Muscle layer of duodenum (tissue), 2 donors: ENCODE measurements at regions not wholly inside any gene's neighbourhood (a gene's known extent, or its start where the extent isn't known, plus 50 kb on each side); places are given as distances from the start of the nearest gene placed in this dataset.
"Not testable (repeated sequence)": the region's sequence is repeated elsewhere in the genome, so short reads cannot be mapped to it uniquely, and the experiment has no call there.

Source experiments
- H3K27ac ChIP-seq: one replicate; pipeline ENCODE4 v1.7.0; 2013; ENCODE audit warnings: mild to moderate bottlenecking, low read length
- H3K27me3 ChIP-seq: one replicate; pipeline ENCODE4 v1.7.0; 2013; ENCODE audit warnings: low read depth, mild to moderate bottlenecking, control low read depth, low read length
- H3K36me3 ChIP-seq, 2 donors: one replicate each; pipeline ENCODE4 v1.7.0; 2013; ENCODE audit warnings: low read length in 2 of 2, control low read depth in 1 of 2, mild to moderate bottlenecking in 1 of 2; ENCODE audit not compliant: insufficient read depth in 2 of 2, control insufficient read depth in 1 of 2
- H3K4me1 ChIP-seq, 2 donors: one replicate each; pipeline ENCODE4 v1.7.0; 2013; ENCODE audit warnings: low read length in 2 of 2, mild to moderate bottlenecking in 2 of 2, control low read depth in 1 of 2, moderate library complexity in 1 of 2; ENCODE audit not compliant: insufficient read depth in 2 of 2, control insufficient read depth in 1 of 2
- H3K4me3 ChIP-seq, 2 donors: one replicate each; pipeline ENCODE4 v1.7.0; 2013; ENCODE audit warnings: low read length in 2 of 2, low read depth in 1 of 2, mild to moderate bottlenecking in 1 of 2
- H3K9me3 ChIP-seq, 2 donors: one replicate each; pipeline ENCODE4 v1.7.0; 2013; ENCODE audit warnings: low read length in 2 of 2, control low read depth in 1 of 2, mild to moderate bottlenecking in 1 of 2; ENCODE audit not compliant: control insufficient read depth in 1 of 2
- donor health status: healthy.

DNA sequence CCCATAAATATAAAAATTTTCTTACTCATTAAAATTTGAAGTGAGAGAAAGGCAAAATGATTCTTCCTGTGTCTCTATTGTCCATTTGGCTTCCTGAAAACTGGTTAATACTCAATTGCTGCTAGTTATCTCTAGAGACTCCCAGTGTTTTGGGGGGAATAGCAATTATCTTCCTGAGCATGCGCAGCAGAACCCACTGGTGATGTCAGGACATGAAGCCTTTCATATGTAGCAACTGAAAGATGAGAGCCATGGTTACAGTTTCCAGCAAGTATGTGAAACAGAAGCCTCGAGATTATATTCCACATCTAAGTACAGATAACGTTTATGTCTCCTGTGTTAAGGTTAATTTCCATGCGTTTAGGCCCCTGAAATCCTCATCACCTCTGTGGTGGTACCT is 254.3 kb upstream of the FIGN start:
- no peaks in the 10 kb centered on the region for H3K4me1 ChIP-seq
- H3K27ac ChIP-seq = no peak overlapping the region
- no peaks in the 10 kb centered on the region for H3K9me3 ChIP-seq
- H3K4me3 ChIP-seq = no peak overlapping the region
- H3K36me3 ChIP-seq = no peaks in the 10 kb centered on the region
- H3K27me3 ChIP-seq = no peaks in the 10 kb centered on the region

DNA sequence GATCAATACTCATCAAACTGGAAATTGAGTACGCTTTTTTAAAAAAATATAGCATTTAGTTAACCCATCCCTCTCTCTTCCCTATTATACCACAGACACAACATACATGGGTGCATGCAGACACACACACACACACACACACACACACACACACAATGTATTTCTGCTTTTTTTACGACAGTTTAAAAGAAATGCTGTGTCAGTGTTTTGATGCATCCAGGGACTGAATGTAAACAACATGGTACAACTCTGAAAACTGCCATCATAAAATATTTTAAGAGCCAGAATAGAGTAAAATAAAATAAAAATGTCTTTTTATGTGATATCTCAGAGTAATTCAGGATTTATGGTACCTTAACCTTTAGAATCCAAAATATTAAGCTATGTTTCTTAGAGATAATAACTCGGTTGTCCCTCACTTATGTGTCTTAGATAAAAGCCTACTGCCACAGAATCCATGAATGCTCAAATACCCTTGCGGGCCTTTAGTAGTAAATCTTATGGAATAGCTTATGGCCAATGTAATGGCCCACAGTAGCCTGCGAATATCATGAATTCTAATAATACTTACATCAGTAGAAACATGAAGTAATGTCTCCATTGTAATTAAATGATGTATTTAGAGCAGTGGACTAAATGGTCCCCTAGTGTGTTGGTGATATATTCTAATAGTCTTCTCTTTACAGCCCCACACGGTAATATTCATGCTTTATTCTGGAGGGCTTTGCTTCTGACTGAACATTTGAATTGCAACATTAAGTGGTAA is 251.6 kb upstream of the FIGN start:
- no peak overlapping the region for H3K27ac ChIP-seq
- H3K27me3 ChIP-seq = no peaks in the 10 kb centered on the region
- H3K36me3 ChIP-seq = no peaks in the 10 kb centered on the region
- H3K9me3 ChIP-seq = no peaks in the 10 kb centered on the region
- H3K4me1 ChIP-seq = no peaks in the 10 kb centered on the region
- H3K4me3 ChIP-seq = no peak overlapping the region

DNA sequence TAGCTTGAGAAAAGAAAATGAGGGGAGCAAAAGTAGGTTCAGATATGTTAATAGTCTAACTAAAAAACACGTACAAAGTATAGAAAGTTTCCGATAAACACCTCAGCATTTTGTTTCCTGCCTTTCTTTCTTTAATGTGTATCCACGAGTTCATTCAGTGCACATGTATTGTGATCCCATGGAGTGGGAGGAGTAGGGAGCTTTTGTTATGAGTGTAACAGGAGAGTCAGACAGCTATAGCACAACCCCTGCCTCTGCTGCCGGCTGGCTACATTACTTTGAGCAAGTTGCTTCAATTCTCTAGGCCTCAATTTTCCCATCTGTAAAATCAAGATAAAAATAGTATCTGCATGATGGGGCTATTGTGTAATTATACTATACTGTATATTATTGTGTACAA is 249.2 kb upstream of the FIGN start:
- H3K36me3 ChIP-seq = no peaks in the 10 kb centered on the region
- no peaks in the 10 kb centered on the region for H3K27me3 ChIP-seq
- H3K4me3 ChIP-seq = no peak overlapping the region
- H3K27ac ChIP-seq = no peak overlapping the region
- no peaks in the 10 kb centered on the region for H3K4me1 ChIP-seq
- no peaks in the 10 kb centered on the region for H3K9me3 ChIP-seq

DNA sequence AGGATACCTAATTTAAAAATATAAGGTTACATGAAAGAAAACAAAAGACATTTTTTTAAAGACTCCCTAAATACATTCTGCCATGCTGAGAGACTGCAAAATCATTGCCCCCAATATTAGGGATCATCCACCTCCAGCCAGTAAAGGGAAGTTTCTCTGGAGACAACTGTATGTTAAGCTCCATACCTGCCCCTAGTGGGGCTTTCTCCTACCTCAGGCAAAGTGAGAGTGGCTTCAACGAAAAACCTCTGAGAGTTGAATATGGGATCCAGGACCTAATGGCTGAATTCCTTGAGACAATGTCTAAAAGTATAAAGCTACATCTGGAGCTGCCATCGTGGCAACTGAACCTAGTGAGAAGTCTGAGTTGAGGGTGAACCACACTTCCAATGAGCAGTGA is 248.1 kb upstream of the FIGN start:
- no peak overlapping the region for H3K4me3 ChIP-seq
- no peaks in the 10 kb centered on the region for H3K36me3 ChIP-seq
- no peaks in the 10 kb centered on the region for H3K9me3 ChIP-seq
- H3K27ac ChIP-seq = no peak overlapping the region
- no peaks in the 10 kb centered on the region for H3K4me1 ChIP-seq
- H3K27me3 ChIP-seq = no peaks in the 10 kb centered on the region

DNA sequence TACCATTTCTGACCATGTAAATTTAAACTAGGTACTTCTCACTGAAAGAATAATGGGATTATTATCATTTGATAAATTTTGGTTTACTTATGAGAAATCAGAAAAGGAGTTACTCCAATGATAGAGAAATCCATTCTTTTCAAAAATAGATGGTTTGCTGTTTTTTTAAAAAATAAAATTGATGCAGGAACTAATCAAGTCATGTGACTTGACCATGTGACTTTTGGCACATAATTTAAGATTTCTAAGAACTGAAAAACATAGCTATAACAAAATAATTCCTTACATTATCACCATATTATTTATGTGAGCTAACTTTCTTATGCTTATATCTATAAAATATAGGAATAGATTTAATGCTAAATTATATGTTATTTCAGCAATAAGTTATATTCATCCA is 247.1 kb upstream of the FIGN start:
- no peak overlapping the region for H3K4me3 ChIP-seq

DNA sequence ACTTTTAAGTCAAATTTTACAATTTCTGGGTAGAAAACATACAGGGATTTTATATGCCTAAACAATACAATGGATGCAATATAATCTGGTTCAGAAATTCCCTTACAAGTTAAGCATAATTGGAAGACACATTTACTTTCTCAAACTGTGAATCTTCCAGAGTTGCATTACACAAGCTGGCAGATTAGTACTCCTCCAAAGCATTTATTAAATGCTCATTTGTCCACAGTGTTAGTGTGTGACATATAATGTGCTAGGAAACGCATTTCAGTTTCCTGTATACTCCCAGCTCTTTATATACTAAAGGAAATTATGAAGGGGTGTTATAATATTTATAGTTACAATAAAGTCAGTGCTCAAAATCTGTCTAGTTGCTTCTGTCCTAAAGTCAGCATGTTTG is 239.0 kb upstream of the FIGN start:
- no peaks in the 10 kb centered on the region for H3K36me3 ChIP-seq
- no peak overlapping the region for H3K4me3 ChIP-seq
- H3K27ac ChIP-seq = no peak overlapping the region
- H3K4me1 ChIP-seq = no peaks in the 10 kb centered on the region
- H3K9me3 ChIP-seq = no peaks in the 10 kb centered on the region
- H3K27me3 ChIP-seq = no peaks in the 10 kb centered on the region

More for the DNA sequence above, 247.1 kb upstream of the FIGN start:
- Histone ChIP-seq H3K27me3 (no peaks in the 10 kb centered on the region), H3K9me3 (no peaks in the 10 kb centered on the region), H3K36me3 (no peaks in the 10 kb centered on the region), H3K27ac (no peak overlapping the region), H3K4me1 (no peaks in the 10 kb centered on the region)

DNA sequence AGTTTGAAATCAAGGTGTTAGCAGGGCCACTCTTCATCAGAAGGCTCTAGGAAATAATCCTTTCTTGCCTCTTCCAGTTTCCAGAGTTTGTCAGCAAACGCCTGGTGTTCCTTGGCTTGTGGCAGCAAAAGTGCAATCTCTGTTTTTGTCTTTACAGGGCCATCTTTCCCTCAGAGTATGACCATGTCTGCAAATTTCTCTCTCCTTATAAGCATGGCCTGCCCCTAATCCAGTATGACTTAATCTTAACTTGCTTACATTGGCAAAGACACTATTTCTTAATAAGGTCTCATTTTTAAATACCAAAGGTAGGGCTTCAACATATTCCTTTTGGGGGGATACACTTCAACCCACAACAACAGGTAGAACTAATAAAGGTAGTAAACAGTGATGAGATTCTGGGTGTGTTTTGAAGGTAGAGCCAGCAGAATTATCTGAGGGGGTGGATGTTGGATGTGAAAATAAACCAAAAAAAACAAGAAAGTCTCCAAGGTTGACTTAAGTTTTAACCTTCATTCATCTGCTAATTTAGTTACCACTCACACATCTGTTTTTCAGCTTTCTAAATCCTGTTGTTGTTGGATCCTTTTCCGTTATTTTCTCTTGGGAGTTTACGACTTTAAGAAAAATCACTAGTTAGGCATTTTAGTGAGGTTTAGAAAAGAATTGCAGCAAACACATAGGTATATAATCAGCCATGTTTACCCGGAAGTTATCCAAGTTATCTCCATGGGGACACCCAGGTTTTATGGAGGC is 234.4 kb upstream of the FIGN start:
- Histone ChIP-seq H3K36me3 (no peaks in the 10 kb centered on the region), H3K27ac (no peak overlapping the region), H3K27me3 (no peaks in the 10 kb centered on the region), H3K4me1 (no peaks in the 10 kb centered on the region), H3K4me3 (no peak overlapping the region), H3K9me3 (no peaks in the 10 kb centered on the region)

DNA sequence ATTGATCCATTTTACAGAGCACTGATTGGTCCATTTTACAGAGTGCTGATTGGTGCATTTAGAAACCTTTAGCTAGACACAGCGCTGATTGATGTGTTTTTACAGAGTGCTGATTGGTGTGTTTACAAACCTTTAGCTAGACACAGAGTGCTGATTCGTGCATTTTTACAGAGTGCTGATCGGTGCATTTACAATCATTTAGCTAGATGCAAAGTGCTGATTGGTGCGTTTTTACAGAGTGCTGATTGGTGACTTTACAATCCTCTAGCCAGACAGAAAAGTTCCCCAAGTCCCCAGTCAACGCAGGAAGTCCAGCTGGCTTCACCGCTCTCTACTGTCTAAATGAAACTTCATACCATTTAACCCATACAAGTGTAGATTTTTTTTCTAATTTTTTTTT is 228.5 kb upstream of the FIGN start:
- H3K4me1 ChIP-seq, H3K36me3 ChIP-seq, H3K4me3 ChIP-seq, H3K27me3 ChIP-seq, H3K9me3 ChIP-seq, H3K27ac ChIP-seq: not testable (repeated sequence)

DNA sequence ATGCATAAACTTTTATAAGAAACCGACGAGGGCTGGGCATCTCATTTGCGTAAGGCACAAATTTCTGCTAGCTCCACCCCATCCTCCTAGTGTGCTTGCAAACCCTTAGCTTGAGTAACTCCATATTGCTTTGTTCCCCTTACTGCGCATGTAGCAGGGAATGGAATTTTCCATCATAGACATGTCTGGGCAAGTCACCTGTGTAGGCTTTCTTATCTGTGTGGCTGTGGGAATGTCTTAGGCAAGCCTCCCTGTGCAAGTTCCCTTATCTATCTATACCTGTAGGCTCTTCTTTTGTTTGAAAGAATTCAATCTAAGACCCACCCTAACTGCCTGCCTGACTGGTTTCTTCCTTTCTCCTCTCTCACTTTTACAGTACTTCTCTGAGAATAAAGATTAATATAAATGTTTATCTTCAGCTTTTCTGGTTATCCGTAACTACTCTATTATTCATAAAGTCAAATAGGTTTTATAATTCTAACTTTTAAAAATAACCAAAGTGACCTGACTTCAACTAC is 217.6 kb upstream of the FIGN start:
- H3K4me1 ChIP-seq = no peaks in the 10 kb centered on the region

DNA sequence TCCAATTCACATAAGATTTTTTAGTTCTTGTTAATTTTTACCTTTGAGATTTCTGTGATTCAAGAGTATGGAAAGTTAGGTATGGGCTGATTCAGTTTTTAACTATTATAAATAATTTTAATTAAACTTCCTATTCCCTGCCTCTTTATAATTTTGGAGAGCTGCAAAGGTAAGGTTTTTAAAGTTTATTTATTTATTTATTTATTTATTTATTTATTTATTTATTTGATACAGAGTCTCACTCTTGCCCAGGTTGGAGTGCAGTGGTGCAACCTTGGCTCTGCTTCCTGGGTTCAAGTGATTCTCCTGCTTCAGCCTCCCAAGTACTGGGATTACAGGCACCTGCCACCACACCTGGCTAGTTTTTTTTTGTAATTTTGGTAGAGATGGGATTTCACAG is 215.5 kb upstream of the FIGN start:
- Histone ChIP-seq H3K27ac (no peak overlapping the region), H3K4me3 (no peak overlapping the region), H3K9me3 (peaks cover 0 to 5% of the 10 kb centered on the region in 2 donors), H3K4me1 (no peaks in the 10 kb centered on the region), H3K27me3 (no peaks in the 10 kb centered on the region), H3K36me3 (no peaks in the 10 kb centered on the region)

More for the DNA sequence above, 217.6 kb upstream of the FIGN start:
- Histone ChIP-seq H3K4me3 (no peak overlapping the region), H3K27me3 (no peaks in the 10 kb centered on the region), H3K36me3 (no peaks in the 10 kb centered on the region), H3K27ac (no peak overlapping the region), H3K9me3 (peaks cover 0 to 5% of the 10 kb centered on the region in 2 donors)

DNA sequence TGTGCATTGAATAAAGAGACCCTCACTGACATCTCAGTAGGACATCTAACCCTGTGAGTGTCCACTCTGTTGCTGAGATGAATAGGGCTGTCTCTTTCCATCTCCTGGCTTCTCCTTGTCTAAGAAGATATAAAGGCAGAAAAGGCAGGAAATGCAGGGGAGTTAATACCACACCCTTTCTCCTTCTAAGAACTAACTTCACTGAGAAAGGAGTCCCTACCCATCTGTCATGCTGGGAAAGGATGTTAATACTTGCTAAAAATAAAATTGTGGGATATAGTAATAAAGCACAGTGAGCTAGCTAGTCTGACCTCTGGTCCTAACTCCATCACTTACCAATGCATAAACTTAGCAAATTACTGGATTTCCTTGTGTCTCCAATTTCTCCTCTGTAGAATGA is 213.9 kb upstream of the FIGN start:
- Histone ChIP-seq H3K27me3 (no peaks in the 10 kb centered on the region), H3K36me3 (no peaks in the 10 kb centered on the region), H3K4me3 (no peak overlapping the region), H3K4me1 (no peaks in the 10 kb centered on the region), H3K27ac (no peak overlapping the region), H3K9me3 (peaks cover 0 to 5% of the 10 kb centered on the region in 2 donors)
